Esophagus muscularis mucosa (tissue), 4 donors: ENCODE measurements at regions not wholly inside any gene's neighbourhood (a gene's known extent, or its start where the extent isn't known, plus 50 kb on each side); places are given as distances from the start of the nearest gene placed in this dataset.

Experiments
- CTCF ChIP-seq, 3 experiments: fragments of 200-600 bp in 2 of 3; fragments of 450-650 bp in 1 of 3; sonication (generic) in 2 of 3; IDR thresholded peaks; one replicate each; pipeline ENCODE4 v1.5.1; 2017 to 2019; ENCODE audit warnings: antibody characterized with exemption in 3 of 3, mild to moderate bottlenecking in 2 of 3, moderate library complexity in 1 of 3
- EP300 ChIP-seq: sonication (generic); formaldehyde crosslinking; IDR thresholded peaks from one replicate; pipeline ENCODE4 v1.6.1; 2017; ENCODE audit warnings: antibody characterized with exemption
- POLR2A ChIP-seq: fragments of 450-650 bp; IDR thresholded peaks from one replicate; pipeline ENCODE4 v1.6.1; 2017; ENCODE audit warnings: antibody characterized with exemption, moderate library complexity, mild to moderate bottlenecking, low read depth
- POLR2AphosphoS5 ChIP-seq, 2 donors: sonication (generic); formaldehyde crosslinking; IDR thresholded peaks; one replicate each; pipeline ENCODE4 v1.6.1; 2017; ENCODE audit warnings: antibody characterized with exemption in 2 of 2

- no peak for TF ChIP-seq CTCF (IDR thresholded peaks at IDR 0.05)
- no peak for TF ChIP-seq POLR2AphosphoS5 (IDR thresholded peaks at IDR 0.05)
- no peak for TF ChIP-seq POLR2A
- no peak for TF ChIP-seq EP300
Observed at GRCh38 chrX:9302381-9302780, 162.5 kb upstream of the TBL1X start.
